PFSK-1 (cell line): ENCODE measurements at regions not wholly inside any gene's neighbourhood (a gene's known extent, or its start where the extent isn't known, plus 50 kb on each side); places are given as distances from the start of the nearest gene placed in this dataset.

Source experiments
- FOXP2 ChIP-seq: optimal IDR thresholded peaks from 2 replicates; pipeline ENCODE3; 2011; ENCODE audit warnings: borderline replicate concordance, control low read depth, inconsistent platforms; ENCODE audit not compliant: insufficient read depth; ENCODE audit errors: extremely low read length, extremely low read depth
- POLR2AphosphoS5 ChIP-seq: IDR thresholded peaks from 2 replicates; pipeline ENCODE4 v1.6.1; 2012; ENCODE audit warnings: low read depth, mild to moderate bottlenecking, control low read depth, low read length, moderate library complexity
- REST ChIP-seq, 2 experiments: IDR thresholded peaks; 2 replicates each; pipeline versions ENCODE4 v1.6.1 to v1.8.0; 2011 to 2012; ENCODE audit warnings: low read depth in 2 of 2, low read length in 2 of 2, control low read depth in 1 of 2, inconsistent platforms in 1 of 2, mild to moderate bottlenecking in 1 of 2, moderate library complexity in 1 of 2; ENCODE audit not compliant: insufficient read depth in 1 of 2
- SIN3A ChIP-seq: IDR thresholded peaks from 2 replicates; pipeline ENCODE4 v1.6.1; 2012; ENCODE audit warnings: mild to moderate bottlenecking, low read length, moderate library complexity, borderline replicate concordance; ENCODE audit not compliant: insufficient read depth
- TAF1 ChIP-seq: IDR thresholded peaks from 2 replicates; pipeline ENCODE4 v1.6.1; 2012; ENCODE audit warnings: low read length, control low read depth, borderline replicate concordance; ENCODE audit not compliant: insufficient read depth

GRCh38 chr3:147737376-147737775, 328.2 kb downstream of the ZIC1 start:
- TF ChIP-seq POLR2AphosphoS5 (no peak), REST (IDR thresholded peaks at IDR 0.05; ENCODE audit: insufficient read depth in 1 of 2, low read depth in 2 of 2, low read length in 2 of 2) (no peak), TAF1 (no peak), SIN3A (no peak), FOXP2 (no peak)
